HPDE6-E6E7 (cell line): ENCODE measurements at regions not wholly inside any gene's neighbourhood (a gene's known extent, or its start where the extent isn't known, plus 50 kb on each side); places are given as distances from the start of the nearest gene placed in this dataset.

ENCODE experiments used
- DNase-seq: peaks from one replicate; pipeline ENCODE4 v3.0.0; 2011; ENCODE audit warnings: missing footprints; ENCODE audit errors: extremely low spot score

GRCh38 chr7:80347173-80347572, 164.7 kb downstream of the GNAT3 start:
- no peak for DNase-seq

DNA sequence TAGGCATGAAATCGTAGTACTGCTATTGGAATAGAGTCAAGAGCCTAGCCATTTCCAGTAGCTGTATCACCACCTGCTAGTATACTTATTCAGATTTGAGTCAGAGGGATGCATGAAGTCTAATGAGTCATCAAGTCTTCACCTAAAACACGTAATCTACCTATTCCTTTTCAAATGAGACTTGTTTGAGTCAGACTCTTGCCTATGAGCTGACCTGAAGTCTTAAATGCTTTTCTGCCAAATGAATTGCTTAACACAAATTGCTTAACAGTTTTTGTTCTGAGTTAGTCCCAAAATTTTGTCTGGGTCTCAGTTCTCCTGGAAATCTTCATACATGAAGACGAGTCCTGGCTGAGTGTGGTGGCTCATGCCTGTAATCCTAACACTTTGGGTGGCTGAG, 165.2 kb downstream of the GNAT3 start:
- DNase-seq, result peak; percentile 86

DNA sequence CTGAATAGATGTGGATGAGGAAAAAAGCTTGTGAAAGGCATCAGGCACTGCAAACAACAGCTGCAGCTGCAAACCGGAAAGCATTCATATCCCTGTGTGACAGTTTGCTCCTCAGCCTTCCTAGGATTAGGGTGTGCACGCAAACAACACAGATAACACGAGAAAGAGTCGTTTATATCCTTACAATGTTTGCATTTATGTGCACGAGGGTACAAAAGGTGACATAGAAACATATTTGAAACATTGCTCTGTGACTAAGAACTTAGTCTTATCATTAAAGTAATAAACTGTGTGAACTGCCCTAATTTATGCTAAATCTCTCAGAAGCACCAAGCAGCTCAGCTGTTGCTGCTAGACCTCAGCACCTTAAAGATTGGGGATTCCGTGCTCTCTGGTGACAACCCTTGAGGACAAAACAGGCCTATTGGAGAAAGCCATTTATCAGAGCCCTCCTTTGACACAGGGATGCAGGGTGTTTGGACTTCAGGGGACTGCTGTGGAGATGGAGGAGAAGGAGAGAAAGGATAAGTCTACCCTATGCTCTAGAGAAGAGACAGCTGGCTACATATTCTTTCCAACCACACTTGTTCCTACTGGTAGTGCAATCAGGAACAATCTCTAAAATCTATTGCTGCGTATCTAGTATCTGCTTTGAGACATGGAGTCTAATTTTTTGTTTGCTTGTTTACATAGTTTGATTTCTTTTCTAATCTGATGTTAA, 176.2 kb downstream of the GNAT3 start:
- no peak for DNase-seq

DNA sequence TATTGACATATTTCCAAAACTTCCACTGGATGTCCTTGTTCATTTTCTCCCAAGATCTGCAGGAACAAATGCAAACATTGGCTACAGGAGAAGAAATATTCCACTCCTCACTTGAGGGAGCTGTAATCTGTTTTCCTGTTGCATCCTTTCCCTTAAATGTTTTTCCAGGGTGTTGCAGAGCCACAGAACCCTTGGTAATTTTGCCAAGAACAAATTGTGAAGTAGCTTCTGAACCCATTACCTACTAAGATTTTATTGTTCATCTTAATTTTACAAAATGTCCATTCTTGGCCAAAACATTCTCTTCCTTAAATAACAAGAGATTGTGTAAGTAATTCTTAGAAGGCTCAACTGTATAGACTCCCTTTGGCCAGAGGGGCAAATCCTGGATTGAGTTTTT, 177.0 kb downstream of the GNAT3 start:
- DNase-seq, result no peak

- no peak for DNase-seq
Observed at GRCh38 chr7:80334196-80334595, 177.7 kb downstream of the GNAT3 start.

- no peak for DNase-seq
Observed at GRCh38 chr7:80333040-80333439, 178.8 kb downstream of the GNAT3 start.

GRCh38 chr7:80330434-80330833, 181.4 kb downstream of the GNAT3 start:
- no peak for DNase-seq

GRCh38 chr7:80324032-80324431, 187.8 kb downstream of the GNAT3 start:
- DNase-seq, result peak; percentile 13

DNA sequence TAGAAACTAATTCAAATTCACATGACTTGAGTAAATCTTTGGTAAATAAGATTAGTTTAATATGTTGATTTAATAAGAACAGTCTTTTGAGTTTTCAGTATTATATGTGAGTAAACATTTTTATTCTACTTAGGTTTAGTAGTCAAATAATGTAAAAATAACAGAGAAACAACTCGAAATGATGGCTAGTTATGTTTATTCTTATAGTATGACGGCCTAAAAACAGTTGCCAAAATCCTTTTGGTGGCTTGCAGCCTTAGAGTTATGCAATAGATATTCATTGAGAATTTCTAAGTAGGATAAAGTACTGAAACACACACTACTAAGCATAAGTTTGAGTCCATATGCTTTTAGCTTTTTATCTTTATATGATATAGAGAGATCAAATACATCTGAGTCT, 184.8 kb downstream of the GNAI1 start:
- no peak for DNase-seq

DNA sequence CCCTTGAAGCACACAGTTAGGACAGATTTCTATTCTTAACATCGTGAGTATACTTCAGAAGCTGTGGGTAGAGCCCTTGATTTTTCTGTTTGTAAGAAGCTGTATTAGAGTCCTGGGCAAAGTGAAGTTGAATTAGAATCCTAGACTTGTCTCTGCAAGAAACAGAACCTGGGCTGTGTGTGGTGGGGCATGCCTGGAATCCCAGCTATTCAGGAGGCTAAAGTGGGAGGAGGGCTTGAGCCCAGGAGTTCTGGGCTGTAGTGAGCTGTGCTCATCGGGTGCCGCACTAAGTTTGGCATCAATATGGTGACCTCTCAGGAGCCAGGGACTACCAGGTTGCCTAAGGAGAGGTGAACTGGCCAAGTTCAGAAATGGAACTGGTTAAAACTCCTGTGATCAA, 183.4 kb downstream of the GNAI1 start:
- DNase-seq, result no peak

- DNase-seq, result no peak
Observed at GRCh38 chr7:80316811-80317210, 182.2 kb downstream of the GNAI1 start.

DNA sequence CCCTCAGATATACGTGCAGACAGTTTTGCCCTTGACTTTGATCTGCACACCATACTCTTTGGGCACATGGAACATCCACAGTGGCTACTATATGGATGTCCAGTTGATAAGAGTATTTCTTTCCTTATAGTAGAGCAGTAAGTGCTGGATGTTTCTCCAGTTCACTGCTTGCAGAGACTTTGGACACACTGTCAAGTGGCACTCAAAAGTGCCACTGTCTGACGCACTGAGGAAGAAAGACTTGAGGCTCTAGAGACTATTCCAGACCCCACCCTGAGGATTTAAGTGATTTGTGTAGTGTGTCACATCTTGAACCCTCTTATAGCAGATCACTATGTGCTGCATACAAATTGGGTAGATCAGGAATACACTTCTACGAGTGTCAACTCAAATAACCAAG, 179.1 kb downstream of the GNAI1 start:
- no peak for DNase-seq

DNA sequence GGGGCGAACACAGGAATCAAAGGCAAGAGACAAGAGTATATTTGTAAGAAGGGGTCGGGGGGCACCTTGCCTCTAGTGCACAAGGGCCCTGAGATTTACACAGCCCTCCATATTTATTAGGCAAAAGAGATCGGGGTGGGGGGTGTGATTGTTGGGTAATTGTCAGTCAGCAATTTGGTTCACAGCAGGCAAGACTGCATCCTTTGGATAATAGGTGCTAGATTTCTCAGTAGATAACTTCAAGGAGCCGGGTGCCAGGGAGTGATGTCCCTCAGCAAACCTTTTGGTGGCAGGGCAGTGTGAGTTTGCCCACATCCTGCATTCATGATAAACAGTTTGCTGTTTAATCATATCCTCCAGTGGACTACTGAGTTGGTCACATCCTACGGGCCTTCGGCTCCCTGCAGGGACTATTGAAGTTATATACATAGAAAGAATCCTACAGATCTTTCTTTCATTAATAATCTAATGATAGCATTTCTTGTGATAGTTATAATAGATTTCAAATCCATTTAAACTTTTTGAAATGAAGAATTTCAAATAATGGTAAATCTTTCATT, 178.5 kb downstream of the GNAI1 start:
- no peak for DNase-seq

- peak; percentile 55 for DNase-seq
Observed at GRCh38 chr7:80312139-80312661, 177.6 kb downstream of the GNAI1 start.

GRCh38 chr7:80311313-80311712, 176.7 kb downstream of the GNAI1 start:
- DNase-seq, result no peak

DNA sequence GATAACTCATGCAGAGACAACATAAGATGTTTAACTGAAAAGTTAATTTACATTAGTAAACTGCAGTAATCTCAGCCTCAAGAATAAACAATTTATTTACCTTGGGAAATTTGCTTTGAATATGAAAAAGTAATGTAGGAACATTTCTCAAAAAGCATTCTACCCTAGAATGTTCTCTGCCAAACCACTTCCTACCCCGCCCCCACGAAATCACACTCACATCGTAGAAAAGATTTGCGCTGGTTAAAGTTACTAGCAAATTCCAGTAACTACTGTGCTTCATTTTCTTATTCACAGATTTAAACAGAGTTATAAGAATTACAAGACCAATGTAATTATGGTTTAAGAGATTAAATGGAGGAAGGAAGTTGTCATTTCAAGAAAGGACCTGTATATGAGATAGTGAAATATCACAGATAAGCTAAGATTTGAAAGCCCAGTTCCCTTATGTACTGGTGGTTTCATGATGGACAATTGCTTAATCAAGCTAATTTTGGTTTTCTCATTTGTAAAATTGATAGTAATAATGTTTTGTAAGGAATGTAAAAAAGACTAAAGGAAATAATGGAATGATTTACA, 175.4 kb downstream of the GNAI1 start:
- no peak for DNase-seq

DNA sequence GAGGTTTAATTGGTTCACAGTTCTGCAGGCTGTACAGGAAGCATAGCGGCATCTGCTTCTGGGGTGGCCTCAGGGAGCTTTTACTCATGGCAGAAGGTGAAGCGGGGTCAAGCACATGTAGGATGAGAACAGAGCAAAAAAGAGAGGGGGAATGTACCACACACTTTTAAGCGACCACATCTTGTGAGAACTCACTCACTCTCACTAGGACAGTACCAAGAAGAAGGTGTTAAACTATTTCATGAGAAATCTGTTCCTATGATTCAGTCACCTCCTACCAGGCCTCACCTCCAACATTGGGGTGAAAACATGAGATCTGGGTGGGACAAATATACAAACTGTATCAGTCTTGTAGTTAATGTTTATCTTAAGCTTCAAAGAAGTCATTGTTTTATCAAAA, 174.7 kb downstream of the GNAI1 start:
- no peak for DNase-seq

DNA sequence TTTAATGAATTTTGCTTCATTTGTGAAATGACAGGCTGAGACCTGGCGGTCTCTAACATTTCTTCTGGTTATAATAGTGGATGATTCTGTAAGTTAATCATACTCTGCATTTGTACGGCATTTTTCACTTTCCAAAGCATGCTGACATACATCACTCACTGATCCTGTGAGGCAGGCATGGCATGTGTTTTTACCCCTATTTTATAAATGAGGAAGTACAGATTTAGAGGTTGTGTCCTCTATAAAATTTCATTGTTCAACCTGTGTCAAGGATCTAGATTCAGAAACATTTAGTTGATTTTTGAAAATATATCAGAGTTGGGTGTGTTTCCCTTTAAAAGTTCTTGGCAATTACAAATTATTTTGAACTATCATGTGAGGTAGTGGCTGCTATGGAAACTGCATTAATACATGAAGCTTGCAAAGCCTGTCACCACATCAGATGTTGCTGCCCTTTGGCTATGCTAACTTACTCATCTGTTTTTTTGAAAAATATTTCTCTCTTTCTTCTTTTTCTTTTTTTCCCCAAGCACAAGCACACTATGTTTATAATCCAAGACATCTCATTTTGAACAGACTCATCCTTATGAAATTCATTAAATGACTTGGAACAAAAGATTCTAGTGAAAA, 172.7 kb downstream of the GNAI1 start:
- peak; percentile 33 for DNase-seq

- no peak for DNase-seq
Observed at GRCh38 chr7:80303315-80303714, 168.7 kb downstream of the GNAI1 start.

GRCh38 chr7:80302636-80303035, 168.0 kb downstream of the GNAI1 start:
- no peak for DNase-seq

DNA sequence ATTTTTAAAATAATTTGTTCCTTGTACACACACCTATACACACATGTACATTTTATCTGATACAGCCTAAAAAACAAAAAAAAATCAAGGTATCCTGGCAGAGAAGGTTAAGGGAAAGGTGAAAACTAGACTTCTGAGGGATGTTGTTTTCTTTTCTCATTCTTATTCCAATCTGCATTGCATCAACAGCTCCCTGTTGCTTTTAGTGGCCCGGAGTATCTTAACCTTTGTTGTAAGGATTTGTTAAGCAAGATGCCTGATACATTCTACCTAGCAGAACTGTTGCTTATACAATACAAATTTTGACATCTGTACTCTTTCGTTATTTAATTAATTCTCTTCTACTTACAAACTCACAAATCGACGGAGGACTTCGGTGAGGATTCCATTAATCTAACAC, 167.4 kb downstream of the GNAI1 start:
- DNase-seq, result no peak

DNA sequence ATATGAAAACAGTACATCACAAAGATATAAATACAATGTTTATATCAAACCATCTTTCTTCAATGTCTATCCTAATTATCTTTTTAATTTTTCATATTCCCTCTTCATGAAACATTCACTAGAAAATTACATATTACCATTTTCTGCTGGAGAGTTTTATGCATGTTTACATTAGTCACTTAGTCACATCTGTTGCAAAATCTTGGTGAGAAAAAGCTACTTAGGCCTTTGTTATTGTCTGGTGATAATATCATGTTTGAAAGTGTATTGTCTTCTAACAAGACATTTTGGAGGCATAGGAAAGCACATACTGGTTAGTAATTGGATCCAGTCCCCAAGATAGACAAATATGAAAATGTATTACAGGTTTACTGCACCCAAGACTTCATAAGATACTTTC, 163.6 kb downstream of the GNAI1 start:
- no peak for DNase-seq

GRCh38 chr7:80294346-80294745, 159.7 kb downstream of the GNAI1 start:
- DNase-seq, result no peak
